ENCODE measurements at regions not wholly inside any gene's neighbourhood (a gene's known extent, or its start where the extent isn't known, plus 50 kb on each side); places are given as distances from the start of the nearest gene placed in this dataset.
A peak's percentile ranks its signal among the peaks of the same experiment; 100 is the strongest.
"Not testable (repeated sequence)": the region's sequence is repeated elsewhere in the genome, so short reads cannot be mapped to it uniquely, and the experiment has no call there.

- DNase-seq (ENCODE audit: low read depth), result not testable (repeated sequence)
These were observed 146.1 kb upstream of the HMGA2 start for GRCh38 chr12:65678172-65678571.

GRCh38 chr12:65681226-65681625 is 143.1 kb upstream of the HMGA2 start:
- DNase-seq (ENCODE audit: low read depth), result no peak

- no peak for DNase-seq (ENCODE audit: low read depth)
These were observed 142.2 kb upstream of the HMGA2 start for GRCh38 chr12:65682112-65682511.

GRCh38 chr12:65684906-65685305 is 139.4 kb upstream of the HMGA2 start:
- no peak for DNase-seq (ENCODE audit: low read depth)

GRCh38 chr12:65685514-65685913 is 138.8 kb upstream of the HMGA2 start:
- DNase-seq (ENCODE audit: low read depth), result peak; percentile 51

- no peak for DNase-seq (ENCODE audit: low read depth)
These were observed 134.8 kb upstream of the HMGA2 start for GRCh38 chr12:65689508-65689907.

- no peak for DNase-seq (ENCODE audit: low read depth)
These were observed 133.8 kb upstream of the HMGA2 start for GRCh38 chr12:65690477-65690876.

GRCh38 chr12:65694130-65694529 is 130.2 kb upstream of the HMGA2 start:
- no peak for DNase-seq (ENCODE audit: low read depth)

GRCh38 chr12:65695113-65695865 is 129.0 kb upstream of the HMGA2 start:
- DNase-seq (ENCODE audit: low read depth), result peak; percentile 100

- peak; percentile 59 for DNase-seq (ENCODE audit: low read depth)
These were observed 128.1 kb upstream of the HMGA2 start for GRCh38 chr12:65696227-65696626.

GRCh38 chr12:65699251-65699650 is 125.0 kb upstream of the HMGA2 start:
- DNase-seq (ENCODE audit: low read depth), result no peak

GRCh38 chr12:65703176-65703575 is 121.1 kb upstream of the HMGA2 start:
- no peak for DNase-seq (ENCODE audit: low read depth)

- no peak for DNase-seq (ENCODE audit: low read depth)
These were observed 118.9 kb upstream of the HMGA2 start for GRCh38 chr12:65705380-65705876.

- no peak for DNase-seq (ENCODE audit: low read depth)
These were observed 117.2 kb upstream of the HMGA2 start for GRCh38 chr12:65707051-65707450.

GRCh38 chr12:65712260-65713004 is 111.9 kb upstream of the HMGA2 start:
- no peak for DNase-seq (ENCODE audit: low read depth)

GRCh38 chr12:65715961-65716360 is 108.3 kb upstream of the HMGA2 start:
- no peak for DNase-seq (ENCODE audit: low read depth)

GRCh38 chr12:65720136-65721130 is 103.8 kb upstream of the HMGA2 start:
- DNase-seq (ENCODE audit: low read depth), result peak; percentile 87

GRCh38 chr12:65721541-65722190 is 102.6 kb upstream of the HMGA2 start:
- no peak for DNase-seq (ENCODE audit: low read depth)

- peak; percentile 63 for DNase-seq (ENCODE audit: low read depth)
These were observed 98.9 kb upstream of the HMGA2 start for GRCh38 chr12:65725376-65725775.

- no peak for DNase-seq (ENCODE audit: low read depth)
These were observed 95.8 kb upstream of the HMGA2 start for GRCh38 chr12:65728455-65728847.

All from M059J (cell line).